Posterior cingulate gyrus (tissue), 11 donors: ENCODE measurements at regions not wholly inside any gene's neighbourhood (a gene's known extent, or its start where the extent isn't known, plus 50 kb on each side); places are given as distances from the start of the nearest gene placed in this dataset.
"Not testable (repeated sequence)": the region's sequence is repeated elsewhere in the genome, so short reads cannot be mapped to it uniquely, and the experiment has no call there.

Experiments
- DNase-seq, 10 donors: peaks; one replicate each; pipeline versions ENCODE4 v3.0.0 to v3.0.0-alpha.2; 2020 to 2021; ENCODE audit warnings: mixed read lengths in 3 of 10
- intact Hi-C: fragments of 100-400 bp; cut with DNase I; formaldehyde crosslinking; loops from one replicate; pipeline ENCODE4 v1.15.1; 2023

DNA sequence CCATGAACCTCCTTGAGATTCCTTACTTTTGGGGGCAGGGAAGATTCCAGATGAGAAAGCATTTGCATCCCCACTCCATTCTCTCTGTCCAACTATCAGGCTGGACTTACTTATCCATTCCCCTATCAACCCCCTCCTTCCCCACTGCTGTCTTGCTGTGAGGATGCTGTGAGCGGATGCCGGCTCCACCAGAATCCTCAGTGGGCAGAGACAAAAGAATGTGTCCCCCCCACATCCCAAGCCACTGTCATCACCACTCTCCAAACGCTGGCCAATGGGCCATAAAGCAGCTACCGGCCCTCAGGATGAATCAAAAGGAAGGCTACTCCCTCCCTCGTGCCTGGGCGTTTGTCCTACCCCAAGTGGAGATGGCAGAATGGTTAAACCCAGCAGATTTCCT is 173.0 kb upstream of the NTF3 start:
- no peak for DNase-seq
- intact Hi-C loops, result no loop called here

GRCh38 chr12:5259523-5259922 is 172.4 kb upstream of the NTF3 start:
- intact Hi-C loops, result no loop called here
- no peak for DNase-seq

DNA sequence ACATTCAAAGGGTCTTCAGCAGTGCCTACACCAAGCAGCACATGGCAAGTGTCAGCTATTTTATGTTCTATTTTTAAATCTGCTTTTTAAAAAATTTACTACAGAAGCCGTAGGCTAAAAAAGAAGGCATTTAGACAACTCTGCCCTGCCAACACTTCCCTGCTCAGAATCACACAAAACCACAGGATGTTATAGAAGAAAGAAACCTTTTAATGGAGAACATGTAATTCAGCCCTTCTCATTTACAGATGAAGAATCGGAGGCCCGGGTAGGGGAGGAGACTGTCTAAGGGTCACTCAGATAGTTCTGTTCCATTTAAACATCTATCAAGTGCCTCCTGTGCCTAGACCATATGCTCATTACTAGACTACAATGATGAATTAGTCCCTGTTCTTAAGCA is 171.8 kb upstream of the NTF3 start:
- no peak for DNase-seq
- intact Hi-C loops, result no loop called here

DNA sequence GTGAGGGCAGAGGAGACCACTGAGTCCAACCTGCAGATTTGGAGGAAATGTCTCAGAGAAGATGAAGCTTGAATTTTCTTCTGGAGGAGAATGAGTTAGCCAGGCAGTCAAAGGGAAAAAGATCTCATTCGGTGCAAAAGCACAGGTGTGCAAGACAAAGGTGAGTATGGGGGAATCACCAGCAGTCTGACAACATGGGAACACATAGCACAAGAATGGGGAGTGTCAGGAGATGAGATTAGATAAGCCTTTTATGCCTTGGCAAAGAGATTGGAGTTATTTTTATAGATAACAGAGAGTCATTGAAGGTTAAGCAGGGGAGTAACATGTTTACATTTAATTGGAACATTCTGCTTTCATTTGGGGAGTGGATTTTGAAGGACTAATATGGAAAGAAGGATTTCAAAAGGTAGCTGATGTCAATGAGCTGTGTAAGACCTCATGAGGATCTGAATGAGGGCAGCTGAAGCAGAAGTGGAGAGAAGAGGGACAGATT is 171.3 kb upstream of the NTF3 start:
- intact Hi-C loops, result no loop called here

GRCh38 chr12:5262450-5262849 is 169.5 kb upstream of the NTF3 start:
- intact Hi-C loops, result no loop called here
- DNase-seq, result no peak

More for the DNA sequence above, 171.3 kb upstream of the NTF3 start:
- no peak for DNase-seq

- no peak for DNase-seq
- intact Hi-C loops, result no loop called here
These were observed 169.0 kb upstream of the NTF3 start for GRCh38 chr12:5262885-5263284.

- no peak for DNase-seq
- intact Hi-C loops, result no loop called here
These were observed 167.9 kb upstream of the NTF3 start for GRCh38 chr12:5264006-5264405.

DNA sequence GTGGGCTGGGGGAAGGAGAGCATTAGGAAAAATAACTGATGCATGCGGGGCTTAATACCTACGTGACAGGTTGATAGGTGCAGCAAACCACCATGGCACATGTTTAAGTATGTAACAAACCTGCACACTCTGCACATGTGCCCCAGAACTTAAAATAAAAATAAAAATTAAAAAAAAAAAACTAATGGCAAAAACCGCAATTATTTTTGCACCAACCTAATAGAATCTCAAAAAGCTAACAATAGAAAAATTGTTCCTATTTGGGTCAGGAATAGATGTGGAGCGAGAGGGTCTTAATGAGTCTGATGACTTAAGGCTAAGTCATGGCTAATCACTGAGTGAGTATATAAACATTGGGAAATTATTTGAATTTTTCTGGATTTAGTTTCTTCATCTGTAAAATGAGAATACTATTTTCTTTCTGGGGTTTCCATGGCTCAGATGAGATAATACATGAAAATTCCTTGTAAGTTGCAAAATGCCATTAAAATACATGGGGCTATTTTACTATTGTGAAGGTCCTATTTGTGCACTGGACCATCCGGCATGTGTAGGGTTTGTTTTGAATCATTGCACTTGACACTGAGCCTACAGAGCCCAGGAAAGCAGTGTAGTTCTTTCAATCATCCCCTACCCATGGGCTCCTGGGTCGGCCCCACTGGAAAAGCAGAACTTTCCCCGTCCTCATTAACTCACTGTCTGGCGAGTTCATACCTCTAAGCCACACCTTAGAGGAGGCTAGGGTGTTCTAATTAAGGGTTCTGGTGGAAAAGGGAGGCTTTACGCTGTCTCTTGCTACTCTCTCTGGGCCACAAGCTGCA is 164.1 kb upstream of the NTF3 start:
- intact Hi-C loops, result no loop called here
- no peak for DNase-seq

GRCh38 chr12:5268424-5269210 is 163.3 kb upstream of the NTF3 start:
- intact Hi-C loops, result no loop called here
- no peak for DNase-seq

- DNase-seq, result no peak
- intact Hi-C loops, result no loop called here
These were observed 162.1 kb upstream of the NTF3 start for GRCh38 chr12:5269846-5270245.

DNA sequence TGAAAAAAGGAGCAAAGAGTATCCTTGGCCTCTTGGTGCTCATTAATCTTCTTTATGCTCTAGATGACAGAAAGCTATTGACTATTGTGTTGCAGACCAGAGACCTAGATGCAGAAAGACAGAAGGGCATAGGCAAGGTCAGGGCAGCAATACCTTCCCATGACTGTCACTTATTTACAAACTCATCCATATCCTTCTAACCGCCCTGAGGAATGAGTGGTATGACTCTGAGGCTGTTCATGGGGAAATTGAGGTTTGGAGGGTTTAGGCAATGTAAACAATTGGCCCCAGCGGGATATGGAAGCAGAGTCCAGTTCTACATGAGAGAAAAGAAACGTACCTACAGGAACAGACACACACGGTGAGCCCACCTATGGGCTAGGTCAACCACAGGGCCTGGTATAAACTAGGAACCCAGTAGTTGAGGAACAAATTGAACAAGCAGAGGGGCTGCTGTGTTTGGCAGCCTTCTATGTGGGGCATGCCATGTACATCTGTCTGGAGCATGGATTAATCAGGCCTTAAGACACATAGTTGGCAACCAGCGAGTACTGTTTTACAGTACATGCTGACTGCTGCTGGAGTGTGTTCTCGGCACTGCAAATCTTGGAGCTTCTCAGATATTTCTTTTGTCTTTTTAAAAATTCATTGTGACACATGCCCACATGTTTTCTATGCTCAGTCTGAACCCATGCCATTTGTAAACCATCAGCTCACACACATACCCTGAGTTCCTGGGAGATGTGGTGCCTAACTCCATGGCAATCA is 159.7 kb upstream of the NTF3 start:
- intact Hi-C loops, result no loop called here
- no peak for DNase-seq

DNA sequence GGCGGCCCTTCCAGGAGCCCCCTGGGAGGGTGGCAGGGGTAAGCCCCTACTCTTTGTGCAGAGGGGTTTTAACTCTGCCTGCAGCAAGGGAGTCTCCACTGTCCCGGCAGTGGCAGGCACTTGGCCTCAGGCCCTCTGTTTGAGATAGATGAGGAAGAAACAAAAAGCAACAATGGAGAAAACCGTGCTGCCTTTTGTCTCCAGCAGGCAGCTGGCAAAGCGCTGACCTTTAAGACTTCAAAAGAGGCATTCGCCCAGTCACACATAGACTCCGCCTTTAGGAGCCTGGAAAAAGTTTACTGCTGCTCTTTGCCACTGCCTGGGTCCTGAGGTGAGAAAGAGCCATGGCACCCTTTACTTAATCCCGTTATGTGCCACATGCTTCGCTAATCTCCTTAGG is 158.2 kb upstream of the NTF3 start:
- intact Hi-C loops, result no loop called here
- no peak for DNase-seq

DNA sequence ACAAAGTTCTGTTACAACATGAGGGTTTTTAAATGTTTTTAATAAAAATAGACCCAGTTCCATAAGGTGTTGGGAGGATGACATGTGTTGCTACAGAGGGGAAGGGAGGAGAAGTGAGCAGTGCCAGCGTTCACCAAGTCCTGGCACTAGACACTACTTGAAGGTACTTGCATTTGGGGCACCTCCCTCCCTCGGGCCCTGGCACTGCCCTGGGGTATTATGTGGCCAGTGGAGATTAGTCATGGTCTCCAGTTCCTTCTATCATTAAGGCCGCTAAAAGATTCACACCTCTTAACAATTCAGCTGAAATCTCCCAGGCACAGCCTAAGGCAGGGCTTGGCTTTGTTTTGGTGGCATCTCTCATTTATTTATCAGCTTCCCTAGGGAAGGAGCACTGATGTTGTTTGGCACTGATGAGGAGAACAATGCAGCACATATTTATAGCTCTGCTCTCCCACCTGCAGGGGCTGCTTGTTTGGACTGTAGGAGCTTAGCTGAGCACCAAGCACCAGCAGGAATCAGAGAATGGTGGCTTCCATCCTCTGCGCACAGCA is 155.5 kb upstream of the NTF3 start:
- DNase-seq, result no peak
- intact Hi-C loops, result no loop called here

DNA sequence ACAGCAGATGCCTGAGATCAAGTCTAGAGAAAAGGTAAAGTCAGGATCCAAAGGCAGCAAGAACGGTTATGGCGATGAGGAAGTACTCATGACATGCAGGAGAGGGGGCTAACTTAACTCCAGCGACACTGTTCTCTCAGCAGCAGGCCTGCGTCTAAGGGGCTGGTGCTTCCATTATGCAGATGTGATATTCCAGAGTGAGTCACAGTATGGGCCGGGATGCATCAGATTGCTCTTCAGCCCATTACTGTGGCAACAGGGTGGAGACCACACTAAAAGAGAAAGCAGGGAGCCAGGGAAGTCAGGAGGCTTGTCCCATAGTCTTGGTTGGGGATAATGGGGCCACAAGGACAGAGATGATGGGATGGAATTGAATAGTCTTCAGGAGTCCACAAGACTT is 151.8 kb upstream of the NTF3 start:
- intact Hi-C loops, result no loop called here
- DNase-seq, result no peak

GRCh38 chr12:5290368-5290767 is 141.5 kb upstream of the NTF3 start:
- intact Hi-C loops, result not testable (repeated sequence)

GRCh38 chr12:5292651-5293050 is 139.3 kb upstream of the NTF3 start:
- intact Hi-C loops, result no loop called here
- no peak for DNase-seq

More at GRCh38 chr12:5290368-5290767, 141.5 kb upstream of the NTF3 start:
- DNase-seq, result not testable (repeated sequence)

GRCh38 chr12:5293773-5294172 is 138.1 kb upstream of the NTF3 start:
- intact Hi-C loops, result no loop called here

DNA sequence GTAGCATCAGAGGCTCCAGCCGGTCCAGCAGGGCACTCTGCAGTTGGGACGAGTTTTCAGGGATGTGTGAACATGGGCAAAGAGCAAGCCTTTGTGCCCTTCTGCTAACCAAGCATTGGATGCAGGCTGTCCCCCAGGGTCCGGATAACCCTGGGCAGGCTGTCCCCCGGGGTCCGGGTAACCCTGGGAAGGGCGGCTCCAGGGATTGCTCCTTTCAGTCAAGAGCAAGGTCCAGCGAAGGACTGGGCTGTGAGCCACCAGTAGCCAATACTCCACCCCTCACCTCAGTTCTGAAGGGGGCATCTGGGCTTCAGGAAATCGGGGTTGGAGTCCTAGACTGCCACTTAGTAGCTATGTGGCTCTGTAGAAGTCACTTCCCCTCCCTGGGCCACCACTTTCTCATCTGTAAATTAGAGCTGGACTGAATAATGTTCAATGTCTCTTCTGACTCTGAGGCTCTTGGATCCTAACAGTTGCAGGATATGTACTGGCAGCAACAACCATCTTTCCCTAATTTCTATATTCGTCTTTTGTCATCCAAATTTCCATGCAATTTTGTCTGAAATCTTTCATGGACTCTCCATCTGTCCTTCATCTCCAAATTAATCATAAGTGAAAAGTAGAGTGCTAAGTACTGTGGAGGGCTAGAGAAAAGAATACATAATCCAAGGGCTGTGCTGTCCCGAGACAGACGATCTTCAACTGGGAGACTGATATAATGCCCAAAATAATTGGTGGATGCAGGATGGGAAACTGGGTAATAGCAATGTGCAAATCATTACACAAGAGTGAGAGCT is 137.4 kb upstream of the NTF3 start:
- intact Hi-C loops, result no loop called here
- peak in 1 of 10 donors; percentile 72 for DNase-seq

More at GRCh38 chr12:5293773-5294172, 138.1 kb upstream of the NTF3 start:
- DNase-seq, result no peak

- intact Hi-C loops, result no loop called here
- DNase-seq, result no peak
These were observed 136.8 kb upstream of the NTF3 start for GRCh38 chr12:5295151-5295550.

DNA sequence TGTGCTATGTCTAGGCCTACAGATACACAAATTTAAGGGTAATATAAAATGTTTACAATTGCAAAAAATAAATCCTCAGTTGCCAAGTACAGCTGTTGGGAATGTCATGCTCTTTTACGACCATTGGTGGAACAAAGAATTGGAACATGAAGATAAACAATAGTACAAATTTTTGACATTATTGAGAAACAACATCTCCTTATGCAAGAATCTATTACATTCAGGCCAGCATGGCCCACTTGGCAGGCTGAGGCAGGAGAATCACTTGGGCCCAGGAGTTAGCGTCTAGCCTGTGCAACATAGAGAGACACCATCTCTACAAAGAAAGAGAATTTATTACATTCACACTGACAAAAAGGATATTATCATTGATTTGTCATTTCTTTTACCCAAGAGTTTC is 135.9 kb upstream of the NTF3 start:
- no peak for DNase-seq
- intact Hi-C loops, result no loop called here
